ENCODE measurements at regions not wholly inside any gene's neighbourhood (a gene's known extent, or its start where the extent isn't known, plus 50 kb on each side); places are given as distances from the start of the nearest gene placed in this dataset.

GRCh38 chrX:129144172-129145038 is 378.9 kb downstream of the SMARCA1 start:
- no peak overlapping the region for H3K4me3 ChIP-seq (ENCODE audit: low read length)
- DNase-seq (ENCODE audit: low read depth) = no peak
- TF ChIP-seq CTCF (IDR thresholded peaks at IDR 0.05; ENCODE audit: insufficient read depth, low read depth, low read length, missing control alignments) = no peak

GRCh38 chrX:129139837-129140598 is 383.3 kb downstream of the SMARCA1 start:
- no peak for TF ChIP-seq CTCF (IDR thresholded peaks at IDR 0.05; ENCODE audit: insufficient read depth, low read depth, low read length, missing control alignments)
- no peak overlapping the region for H3K4me3 ChIP-seq (ENCODE audit: low read length)
- DNase-seq (ENCODE audit: low read depth) = no peak

- TF ChIP-seq CTCF (IDR thresholded peaks at IDR 0.05; ENCODE audit: insufficient read depth, low read depth, low read length, missing control alignments) = no peak
- no peak for DNase-seq (ENCODE audit: low read depth)
- no peak overlapping the region for H3K4me3 ChIP-seq (ENCODE audit: low read length)
Observed at GRCh38 chrX:129125122-129125914, 398.0 kb downstream of the SMARCA1 start.

DNA sequence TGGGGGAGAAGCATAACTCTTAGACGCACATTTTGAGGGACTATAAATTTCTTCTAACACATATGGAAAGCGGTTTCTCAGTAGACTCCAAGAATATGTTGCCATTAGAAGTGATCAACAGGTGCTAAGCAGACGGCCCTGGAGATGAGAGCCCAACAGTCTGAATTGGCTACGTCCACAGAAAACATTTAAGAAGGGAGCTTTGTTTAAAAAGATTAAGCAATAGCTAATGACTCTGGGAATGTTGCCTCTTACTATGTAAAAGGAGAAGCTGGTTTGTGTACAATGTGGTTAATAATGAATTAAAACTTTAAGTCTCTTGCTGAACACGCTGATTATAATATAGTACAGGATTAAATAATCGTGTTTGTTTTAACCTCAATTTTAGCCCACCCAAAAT is 399.5 kb downstream of the SMARCA1 start:
- DNase-seq (ENCODE audit: low read depth) = no peak
- H3K4me3 ChIP-seq (ENCODE audit: low read length) = no peak overlapping the region
- TF ChIP-seq CTCF (IDR thresholded peaks at IDR 0.05; ENCODE audit: insufficient read depth, low read depth, low read length, missing control alignments) = no peak

DNA sequence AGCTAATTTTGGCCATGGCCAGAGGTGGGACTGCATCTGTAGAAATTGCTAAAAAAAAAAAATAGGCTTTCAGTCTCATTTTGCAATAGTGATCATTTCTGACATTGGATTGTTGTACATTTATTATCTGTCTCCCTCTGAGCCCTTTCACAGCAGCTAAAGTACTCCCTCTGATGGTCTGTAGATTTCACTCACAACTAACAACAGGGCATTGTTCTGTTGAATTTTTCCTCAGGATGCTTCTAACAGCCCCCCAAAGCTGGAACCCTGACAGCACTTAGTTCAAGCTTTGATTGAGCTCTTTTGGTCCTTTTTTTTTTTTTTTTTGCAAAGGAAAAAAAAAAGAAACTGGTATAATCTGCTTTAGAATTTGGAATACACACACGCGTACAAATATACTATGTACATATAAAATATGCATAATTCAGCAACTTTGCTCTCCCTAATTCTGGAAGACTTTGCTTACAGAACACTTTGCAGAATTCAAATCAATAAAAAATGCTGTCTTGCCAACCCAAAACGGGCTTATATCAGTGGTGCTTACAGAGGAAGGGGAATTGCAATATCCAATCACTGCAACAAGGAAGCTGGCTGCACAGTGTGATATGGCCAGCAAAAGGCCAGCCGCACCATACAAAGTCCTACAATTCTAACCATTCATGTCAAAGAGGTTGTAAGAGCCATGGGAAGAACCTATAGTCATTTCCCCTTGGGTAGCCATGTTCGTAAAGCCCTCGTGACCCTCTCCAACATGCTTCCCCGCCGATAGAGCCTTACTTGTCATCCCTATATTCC is 406.4 kb downstream of the SMARCA1 start:
- no peak for TF ChIP-seq CTCF (IDR thresholded peaks at IDR 0.05; ENCODE audit: insufficient read depth, low read depth, low read length, missing control alignments)
- H3K4me3 ChIP-seq (ENCODE audit: low read length) = no peak overlapping the region
- no peak for DNase-seq (ENCODE audit: low read depth)

- no peak for DNase-seq (ENCODE audit: low read depth)
- no peak overlapping the region for H3K4me3 ChIP-seq (ENCODE audit: low read length)
- no peak for TF ChIP-seq CTCF (IDR thresholded peaks at IDR 0.05; ENCODE audit: insufficient read depth, low read depth, low read length, missing control alignments)
Observed at GRCh38 chrX:129115935-129116334, 407.4 kb downstream of the SMARCA1 start.

Measured in epithelial cell of esophagus (primary cell).